HG03139 (cell line): ENCODE measurements at regions not wholly inside any gene's neighbourhood (a gene's known extent, or its start where the extent isn't known, plus 50 kb on each side); places are given as distances from the start of the nearest gene placed in this dataset.
"Not testable (repeated sequence)": the region's sequence is repeated elsewhere in the genome, so short reads cannot be mapped to it uniquely, and the experiment has no call there.

Source experiments
- ATAC-seq: cut with Tn5 transposase; IDR thresholded peaks from one replicate; pipeline ENCODE4 v1.9.1; 2021; ENCODE audit not compliant: unreplicated experiment

- ATAC-seq = no peak
Measured at GRCh38 chr20:11473983-11474382, 443.7 kb upstream of the BTBD3 start.

GRCh38 chr20:11483697-11484096, 434.0 kb upstream of the BTBD3 start:
- ATAC-seq = no peak

- no peak for ATAC-seq
Measured at GRCh38 chr20:11484479-11484878, 433.2 kb upstream of the BTBD3 start.

- no peak for ATAC-seq
Measured at GRCh38 chr20:11492386-11492785, 425.3 kb upstream of the BTBD3 start.

- no peak for ATAC-seq
Measured at GRCh38 chr20:11492846-11493245, 424.8 kb upstream of the BTBD3 start.

- no peak for ATAC-seq
Measured at GRCh38 chr20:11496380-11496779, 421.3 kb upstream of the BTBD3 start.

GRCh38 chr20:11497545-11497944, 420.1 kb upstream of the BTBD3 start:
- ATAC-seq = no peak

- no peak for ATAC-seq
Measured at GRCh38 chr20:11499101-11499634, 418.5 kb upstream of the BTBD3 start.

GRCh38 chr20:11502061-11502460, 415.6 kb upstream of the BTBD3 start:
- no peak for ATAC-seq

- ATAC-seq = no peak
Measured at GRCh38 chr20:11502671-11503070, 415.0 kb upstream of the BTBD3 start.

- no peak for ATAC-seq
Measured at GRCh38 chr20:11509776-11510175, 407.9 kb upstream of the BTBD3 start.

- no peak for ATAC-seq
Measured at GRCh38 chr20:11511821-11512220, 405.9 kb upstream of the BTBD3 start.

GRCh38 chr20:11513241-11513745, 404.4 kb upstream of the BTBD3 start:
- not testable (repeated sequence) for ATAC-seq

GRCh38 chr20:11516448-11516847, 401.2 kb upstream of the BTBD3 start:
- ATAC-seq = no peak

GRCh38 chr20:11520596-11520995, 397.1 kb upstream of the BTBD3 start:
- ATAC-seq = no peak

- ATAC-seq = no peak
Measured at GRCh38 chr20:11521476-11522365, 396.0 kb upstream of the BTBD3 start.

- no peak for ATAC-seq
Measured at GRCh38 chr20:11522366-11522741, 395.3 kb upstream of the BTBD3 start.

- no peak for ATAC-seq
Measured at GRCh38 chr20:11529047-11529446, 388.6 kb upstream of the BTBD3 start.

GRCh38 chr20:11537032-11537431, 380.7 kb upstream of the BTBD3 start:
- ATAC-seq = no peak

- ATAC-seq = no peak
Measured at GRCh38 chr20:11539450-11539849, 378.2 kb upstream of the BTBD3 start.

GRCh38 chr20:11540558-11540957, 377.1 kb upstream of the BTBD3 start:
- no peak for ATAC-seq

- ATAC-seq = no peak
Measured at GRCh38 chr20:11542645-11543044, 375.0 kb upstream of the BTBD3 start.
